ENCODE measurements at regions not wholly inside any gene's neighbourhood (a gene's known extent, or its start where the extent isn't known, plus 50 kb on each side); places are given as distances from the start of the nearest gene placed in this dataset.

DNA sequence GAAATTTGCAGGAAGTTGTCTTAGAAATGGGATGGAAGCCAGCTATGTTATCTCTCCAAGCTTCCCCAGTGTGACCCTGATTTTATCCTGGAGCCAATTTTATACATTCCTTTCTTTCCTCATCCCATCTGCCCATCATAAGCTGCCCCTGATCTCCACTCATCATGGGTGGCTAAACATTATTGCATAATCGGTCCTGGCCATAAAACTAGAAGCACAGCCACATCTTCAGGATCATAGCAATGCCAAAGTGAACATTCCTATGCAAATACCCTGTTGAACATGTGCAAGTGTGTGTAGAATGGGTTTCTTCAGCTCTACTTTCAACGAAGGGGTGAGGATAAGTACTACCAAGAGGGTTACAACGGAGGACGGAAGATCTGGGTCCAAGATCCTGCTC is 50.6 kb upstream of the COG2 start:
- intact Hi-C loops (cut with DNase I): no loop called here
- Histone ChIP-seq H3K9me3 (no peaks in the 10 kb centered on the region), H3K27ac (no peak overlapping the region), H3K4me1 (replicated peaks) (no peaks in the 10 kb centered on the region), H3K27me3 (replicated peaks; ENCODE audit: insufficient read depth) (no peaks in the 10 kb centered on the region), H3K36me3 (no peaks in the 10 kb centered on the region), H3K4me3 (no peak overlapping the region)
- no peak for DNase-seq (ENCODE audit: low spot score)
- WGBS: 74% methylated on average over 4 of the region's 4 CpGs
- TF ChIP-seq POLR2A (IDR thresholded peaks at IDR 0.05) (no peak), CTCF (IDR thresholded peaks at IDR 0.05) (no peak), POLR2AphosphoS5 (IDR thresholded peaks at IDR 0.05) (no peak)

- Histone ChIP-seq H3K27ac (no peak overlapping the region), H3K27me3 (replicated peaks; ENCODE audit: insufficient read depth) (no peaks in the 10 kb centered on the region), H3K36me3 (no peaks in the 10 kb centered on the region), H3K4me3 (no peak overlapping the region), H3K9me3 (no peaks in the 10 kb centered on the region), H3K4me1 (replicated peaks) (no peaks in the 10 kb centered on the region)
- DNase-seq (ENCODE audit: low spot score): no peak
- no peak for TF ChIP-seq POLR2A (IDR thresholded peaks at IDR 0.05)
- TF ChIP-seq POLR2AphosphoS5 (IDR thresholded peaks at IDR 0.05): no peak
- TF ChIP-seq CTCF (IDR thresholded peaks at IDR 0.05): no peak
- WGBS: 66% methylated on average over 2 of the region's 2 CpGs
- intact Hi-C loops (cut with DNase I): no loop called here
Measured at GRCh38 chr1:230589951-230590350, 52.3 kb upstream of the COG2 start.

DNA sequence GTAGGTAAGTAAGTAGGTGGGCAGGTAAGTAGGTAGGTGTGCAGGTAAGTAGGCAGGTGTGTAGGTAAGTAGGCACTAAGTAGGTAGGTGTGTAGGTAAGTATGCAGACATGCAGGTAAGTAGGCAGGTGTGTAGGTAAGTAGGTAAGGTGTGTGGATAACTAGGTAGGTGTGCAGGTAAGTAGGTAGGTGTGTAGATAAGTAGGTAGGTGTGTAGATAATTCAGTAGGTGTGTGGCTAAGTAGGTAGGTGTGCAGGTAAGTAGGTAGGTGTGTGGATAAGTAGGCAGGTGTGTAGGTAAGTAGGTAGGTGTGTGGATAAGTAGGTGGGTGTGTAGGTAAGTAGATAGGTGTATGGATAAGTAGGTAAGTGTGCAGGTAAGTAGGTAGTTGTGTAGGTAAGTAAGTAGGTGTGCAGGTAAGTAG is 53.9 kb upstream of the COG2 start:
- no peaks in the 10 kb centered on the region for H3K9me3 ChIP-seq
- H3K27me3 ChIP-seq (replicated peaks; ENCODE audit: insufficient read depth): no peaks in the 10 kb centered on the region
- DNase-seq (ENCODE audit: low spot score): no peak
- no peaks in the 10 kb centered on the region for H3K36me3 ChIP-seq
- intact Hi-C loops (cut with DNase I): no loop called here
- H3K4me3 ChIP-seq: no peak overlapping the region
- TF ChIP-seq CTCF (IDR thresholded peaks at IDR 0.05): no peak
- no peak for TF ChIP-seq POLR2A (IDR thresholded peaks at IDR 0.05)
- H3K4me1 ChIP-seq (replicated peaks): no peaks in the 10 kb centered on the region
- H3K27ac ChIP-seq: no peak overlapping the region

- TF ChIP-seq POLR2AphosphoS5 (IDR thresholded peaks at IDR 0.05): no peak
- no peak for TF ChIP-seq POLR2A (IDR thresholded peaks at IDR 0.05)
- no peak for TF ChIP-seq CTCF (IDR thresholded peaks at IDR 0.05)
- DNase-seq (ENCODE audit: low spot score): no peak
- Histone ChIP-seq H3K36me3 (no peaks in the 10 kb centered on the region), H3K4me1 (replicated peaks) (no peaks in the 10 kb centered on the region), H3K4me3 (no peak overlapping the region), H3K9me3 (no peaks in the 10 kb centered on the region), H3K27me3 (replicated peaks; ENCODE audit: insufficient read depth) (no peaks in the 10 kb centered on the region), H3K27ac (no peak overlapping the region)
- intact Hi-C loops (cut with DNase I): no loop called here
- 83% methylated on average over 3 of the region's 3 CpGs for WGBS
Measured at GRCh38 chr1:230587061-230587460, 55.2 kb upstream of the COG2 start.

- H3K27ac ChIP-seq: no peak overlapping the region
- H3K9me3 ChIP-seq: no peaks in the 10 kb centered on the region
- H3K4me1 ChIP-seq (replicated peaks): no peaks in the 10 kb centered on the region
- H3K4me3 ChIP-seq: no peak overlapping the region
- no peak for DNase-seq (ENCODE audit: low spot score)
- no peaks in the 10 kb centered on the region for H3K36me3 ChIP-seq
- H3K27me3 ChIP-seq (replicated peaks; ENCODE audit: insufficient read depth): no peaks in the 10 kb centered on the region
- no peak for TF ChIP-seq POLR2A (IDR thresholded peaks at IDR 0.05)
- no peak for TF ChIP-seq CTCF (IDR thresholded peaks at IDR 0.05)
- TF ChIP-seq POLR2AphosphoS5 (IDR thresholded peaks at IDR 0.05): no peak
- intact Hi-C loops (cut with DNase I): no loop called here
Measured at GRCh38 chr1:230584660-230585059, 57.6 kb upstream of the COG2 start.
